HG02610 (cell line): ENCODE measurements at regions not wholly inside any gene's neighbourhood (a gene's known extent, or its start where the extent isn't known, plus 50 kb on each side); places are given as distances from the start of the nearest gene placed in this dataset.

Experiments used
- ATAC-seq: cut with Tn5 transposase; IDR thresholded peaks from one replicate; pipeline ENCODE4 v1.9.1; 2021; ENCODE audit warnings: mild to moderate bottlenecking, moderate library complexity; ENCODE audit not compliant: unreplicated experiment

DNA sequence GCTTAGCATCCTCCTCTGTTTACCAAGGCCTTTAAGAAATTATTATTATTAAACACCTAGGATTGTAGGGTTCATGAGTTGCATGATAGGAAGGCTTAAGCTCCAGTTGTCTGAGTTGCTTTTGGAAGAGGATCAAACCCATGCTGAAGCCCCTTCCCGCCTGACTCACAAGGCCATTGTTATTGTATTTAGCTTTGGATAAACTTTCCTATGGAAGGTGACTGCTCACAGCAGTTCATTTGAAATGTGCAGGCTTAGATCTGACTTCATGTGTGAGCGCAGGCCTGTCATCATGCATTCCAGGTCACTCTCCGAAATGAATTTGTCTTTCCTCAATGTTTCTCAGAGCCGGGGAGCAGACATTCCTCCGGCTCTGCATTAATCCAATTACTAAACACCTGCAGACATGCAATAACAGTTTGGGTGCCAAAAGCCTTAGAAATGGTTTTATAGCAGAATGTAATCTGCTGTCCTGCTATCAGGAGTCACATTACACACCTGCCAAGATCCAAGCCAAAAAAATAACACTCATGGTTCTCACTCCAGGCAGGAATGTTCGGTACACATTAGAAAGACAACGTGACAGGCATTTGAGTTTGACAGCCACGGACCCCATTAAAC is 119.9 kb downstream of the OSR1 start:
- no peak for ATAC-seq

DNA sequence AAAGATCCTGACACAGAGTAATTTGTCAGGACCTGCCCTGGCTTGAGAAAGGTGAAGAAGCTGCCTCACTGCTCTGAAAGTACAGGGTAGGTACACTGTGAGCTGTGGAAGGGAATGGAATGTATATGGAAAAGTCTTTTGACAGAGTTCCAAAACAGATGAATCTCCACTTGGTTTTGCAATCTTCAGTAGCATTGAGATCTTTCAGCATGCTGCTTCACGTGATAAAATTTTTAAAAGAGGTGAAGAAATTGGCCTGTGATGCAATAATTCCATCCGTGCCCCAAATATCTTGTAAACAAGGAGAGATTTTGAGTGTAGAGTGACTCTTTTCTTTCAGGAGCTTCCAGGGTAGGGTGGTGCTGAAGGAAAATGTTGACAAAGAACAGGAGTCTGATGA is 123.1 kb downstream of the OSR1 start:
- ATAC-seq = no peak

DNA sequence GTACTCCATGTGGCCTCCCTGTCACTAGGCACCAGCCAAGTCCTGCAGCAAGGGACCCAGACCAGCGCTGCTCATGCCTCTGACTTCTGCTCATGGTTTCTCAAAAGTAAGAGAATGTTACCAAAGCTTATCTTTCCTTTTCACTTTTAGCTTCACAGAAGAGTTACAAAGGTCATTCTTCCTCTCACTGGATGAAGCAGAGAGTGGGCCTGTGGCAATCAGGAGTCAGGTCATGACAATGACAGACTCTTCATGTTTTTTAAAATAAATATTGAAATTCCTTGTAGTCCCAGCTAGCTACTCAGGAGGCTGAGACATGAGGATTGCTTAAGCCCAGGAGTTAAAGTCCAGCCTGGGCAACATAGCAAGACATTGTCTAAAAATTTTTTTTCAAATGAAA is 126.1 kb downstream of the OSR1 start:
- no peak for ATAC-seq

DNA sequence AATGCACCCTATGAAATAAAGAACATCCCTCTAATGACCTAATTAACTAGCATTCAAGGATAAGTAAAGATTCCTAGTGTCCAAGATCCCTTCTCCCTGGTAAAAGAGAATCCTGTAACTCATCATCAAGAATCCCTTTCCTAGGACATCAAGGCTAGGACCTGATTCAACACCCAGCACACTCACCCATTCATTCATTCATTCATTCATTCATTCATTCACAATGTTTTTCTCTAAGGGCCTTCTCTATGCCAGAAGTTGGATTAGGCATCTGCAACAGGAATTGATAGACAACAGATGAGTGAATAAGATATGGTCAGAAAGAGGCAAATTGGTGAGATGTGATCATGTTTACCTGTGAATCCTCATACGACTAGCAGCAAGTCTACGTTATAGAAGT is 126.8 kb downstream of the OSR1 start:
- no peak for ATAC-seq

DNA sequence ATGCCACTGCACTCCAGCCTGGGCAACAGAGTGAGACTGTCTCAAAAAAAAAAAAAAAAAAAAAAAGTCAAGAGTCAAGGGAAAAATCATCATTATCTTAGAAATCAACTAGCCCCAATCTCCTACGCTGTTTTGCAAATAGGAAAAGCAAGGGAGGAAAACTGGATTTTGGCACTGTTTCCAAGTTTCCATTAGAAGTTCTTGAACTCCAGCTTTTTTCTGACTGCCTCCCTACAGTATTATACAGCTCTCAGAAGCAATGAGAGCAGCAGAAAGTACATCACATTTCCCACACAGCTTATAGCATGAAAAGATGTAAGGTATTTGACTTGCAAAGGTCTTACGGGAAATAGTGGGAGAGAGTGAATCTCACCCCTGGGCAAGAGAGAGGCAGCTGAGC is 127.8 kb downstream of the OSR1 start:
- ATAC-seq = no peak

DNA sequence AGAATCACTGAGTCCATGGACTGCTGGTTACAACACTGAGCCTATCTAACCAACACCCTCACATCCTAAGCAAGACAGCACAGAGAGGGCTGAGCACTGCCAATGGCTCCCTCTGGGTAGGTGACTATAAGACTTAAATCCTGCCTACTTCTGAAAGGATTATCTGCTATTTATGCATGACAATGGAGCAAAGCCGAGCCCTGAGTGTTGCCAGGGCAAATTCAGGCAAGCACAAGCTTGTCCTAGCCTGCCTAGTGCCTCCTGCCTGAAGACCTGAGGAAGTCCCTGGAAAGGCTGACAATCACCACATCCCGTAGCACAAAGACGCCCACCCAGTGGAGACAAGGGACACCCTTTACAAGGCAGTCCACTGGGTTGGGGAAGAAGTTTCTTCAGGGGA is 129.7 kb downstream of the OSR1 start:
- ATAC-seq = no peak

DNA sequence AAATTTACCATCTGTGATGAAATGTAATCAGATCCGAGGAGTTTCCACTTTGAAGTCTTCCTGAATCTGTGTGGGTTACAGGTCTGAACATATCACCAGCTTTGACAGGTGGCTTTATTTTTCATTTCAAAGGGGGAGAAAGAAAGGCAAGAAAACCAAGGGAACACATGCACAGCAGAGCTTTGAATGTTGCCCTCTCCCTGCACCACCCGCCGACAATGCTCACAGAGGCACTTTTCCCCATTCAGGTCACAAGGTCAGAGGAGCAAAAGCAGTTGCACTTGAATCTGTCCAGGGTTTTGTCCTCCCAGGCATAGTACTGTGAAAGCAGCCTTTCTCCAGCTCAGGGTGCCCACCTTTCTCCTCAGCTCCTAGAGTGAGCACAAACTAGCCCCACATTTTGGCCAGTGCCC is 130.2 kb downstream of the OSR1 start:
- ATAC-seq = no peak

DNA sequence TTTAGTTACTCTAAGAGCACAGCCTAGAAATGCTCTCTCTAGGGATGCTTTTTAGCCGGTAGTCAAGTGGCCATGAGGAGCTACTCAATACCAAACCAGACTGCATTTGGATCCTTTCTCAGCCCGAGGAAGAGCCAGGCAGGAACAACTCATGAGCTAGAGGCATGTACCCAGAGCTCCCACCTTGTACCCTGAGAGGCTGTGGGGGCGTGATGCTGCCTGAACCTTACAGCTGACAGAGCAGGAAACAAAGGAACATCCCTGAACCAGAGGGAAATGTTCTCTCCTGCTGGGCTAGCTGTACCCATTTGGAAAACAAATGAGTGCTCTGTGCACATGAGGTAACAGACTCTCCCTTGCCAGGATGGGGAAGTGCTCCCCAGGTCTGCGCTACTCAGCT is 131.6 kb downstream of the OSR1 start:
- no peak for ATAC-seq

DNA sequence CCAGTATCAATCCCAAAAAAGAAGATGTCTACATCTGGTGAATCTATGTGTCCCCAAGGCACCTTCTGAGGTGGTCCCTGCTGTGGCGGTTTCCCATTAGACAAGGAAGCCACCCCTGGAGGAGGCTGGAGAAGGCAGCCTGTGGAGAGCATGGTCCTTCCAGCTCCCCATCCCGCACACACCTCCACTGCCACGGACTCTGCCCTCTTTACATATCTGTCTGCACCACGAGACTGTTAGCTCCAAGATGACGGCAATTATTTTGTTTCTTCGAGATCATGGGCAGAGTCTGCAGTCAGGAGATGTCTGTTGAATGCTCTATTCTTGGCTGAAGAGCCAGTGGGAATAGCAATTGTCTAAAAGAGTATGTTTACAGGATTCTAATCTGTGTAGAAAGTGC is 132.0 kb downstream of the OSR1 start:
- ATAC-seq = no peak

DNA sequence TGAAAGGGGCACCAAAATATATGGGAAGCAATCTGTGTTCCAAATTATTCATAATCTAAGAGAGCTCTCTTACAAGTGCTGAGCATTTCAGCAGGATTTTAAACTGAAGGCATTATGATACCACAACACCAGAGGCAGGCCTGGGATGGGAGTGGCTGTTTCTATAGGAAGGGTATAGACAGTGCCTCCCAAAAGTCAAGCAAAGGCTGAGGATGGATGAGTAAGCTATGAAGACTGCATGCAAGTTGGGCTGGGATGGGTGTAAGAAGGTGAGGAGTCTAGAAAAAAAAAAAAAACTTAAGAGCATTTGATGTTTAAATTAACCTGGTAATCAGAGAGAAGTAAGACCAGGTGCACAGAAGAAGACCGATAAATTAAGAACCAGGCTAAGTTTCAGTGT is 132.5 kb downstream of the OSR1 start:
- ATAC-seq = no peak

DNA sequence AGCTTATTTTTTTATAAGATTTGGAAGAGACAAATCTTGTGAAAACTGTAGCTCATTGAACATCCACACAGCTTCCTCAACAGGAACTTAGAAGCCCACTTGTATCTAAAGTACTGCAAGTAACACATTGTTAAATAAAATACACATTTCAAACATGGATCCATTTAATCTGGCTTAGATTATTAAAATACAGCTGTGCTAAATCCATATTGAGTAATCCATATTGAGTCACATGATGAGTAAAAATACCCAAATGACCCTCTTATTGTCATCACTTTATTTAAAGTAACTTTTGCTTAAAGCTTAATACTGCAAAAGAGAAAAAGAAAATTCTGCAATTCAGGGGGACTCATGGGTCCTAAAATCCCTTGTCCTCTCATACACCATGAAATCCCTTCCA is 133.3 kb downstream of the OSR1 start:
- ATAC-seq = no peak

DNA sequence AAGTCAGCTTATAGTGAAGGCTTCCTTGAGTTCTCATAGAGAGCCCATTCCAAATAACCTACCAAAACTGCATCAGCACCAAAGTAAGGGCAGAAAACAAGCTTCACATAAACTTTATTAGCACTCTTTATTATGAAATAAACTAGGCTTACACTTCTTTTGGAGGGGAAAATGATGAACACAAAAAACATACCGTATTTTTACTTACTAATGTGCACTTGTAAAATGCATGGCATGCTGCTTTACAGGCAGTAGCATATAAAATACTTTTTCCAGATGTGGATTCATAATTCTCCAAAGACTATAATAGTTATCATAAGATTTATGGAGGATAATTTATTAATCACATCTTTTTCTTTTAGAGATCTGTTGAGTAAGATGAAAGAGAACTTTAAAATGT is 133.9 kb downstream of the OSR1 start:
- ATAC-seq = no peak

DNA sequence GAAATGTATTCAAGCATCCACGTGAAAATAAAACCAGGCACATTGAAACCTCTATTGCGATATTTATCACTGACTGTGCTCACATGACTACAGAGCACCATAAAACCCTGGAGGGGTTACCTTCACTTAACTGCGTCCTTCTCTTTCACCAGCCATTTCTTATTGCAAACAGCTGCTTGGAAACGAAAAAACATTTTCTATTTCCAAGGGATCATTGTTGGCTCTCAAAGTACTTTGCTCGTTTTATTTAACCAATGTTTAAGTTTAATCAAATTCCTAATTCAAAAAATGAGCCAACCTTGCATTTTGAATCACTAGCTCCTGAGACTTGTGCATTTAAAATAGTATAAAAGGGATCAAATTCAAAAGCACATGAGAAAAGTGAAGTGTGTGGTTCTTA is 134.4 kb downstream of the OSR1 start:
- no peak for ATAC-seq

DNA sequence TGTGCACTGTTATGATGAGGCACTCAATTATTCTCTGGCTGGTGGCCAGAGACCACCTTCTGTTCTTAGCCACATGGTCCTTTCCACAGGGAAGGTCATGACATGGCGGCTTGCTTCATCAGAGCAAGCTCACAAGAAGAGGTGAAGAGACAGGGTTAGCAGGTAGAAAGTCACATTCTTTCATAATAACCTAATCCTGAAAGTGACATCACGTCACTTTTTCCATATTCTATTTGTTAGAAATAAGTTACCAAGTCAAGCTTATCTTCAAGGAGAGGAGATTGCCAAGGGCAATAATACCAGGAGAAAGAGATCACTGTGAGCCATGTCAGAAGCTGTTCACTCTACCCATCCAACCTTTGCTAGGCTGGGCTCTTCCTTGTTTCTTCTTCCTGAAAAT is 139.4 kb downstream of the OSR1 start:
- no peak for ATAC-seq

DNA sequence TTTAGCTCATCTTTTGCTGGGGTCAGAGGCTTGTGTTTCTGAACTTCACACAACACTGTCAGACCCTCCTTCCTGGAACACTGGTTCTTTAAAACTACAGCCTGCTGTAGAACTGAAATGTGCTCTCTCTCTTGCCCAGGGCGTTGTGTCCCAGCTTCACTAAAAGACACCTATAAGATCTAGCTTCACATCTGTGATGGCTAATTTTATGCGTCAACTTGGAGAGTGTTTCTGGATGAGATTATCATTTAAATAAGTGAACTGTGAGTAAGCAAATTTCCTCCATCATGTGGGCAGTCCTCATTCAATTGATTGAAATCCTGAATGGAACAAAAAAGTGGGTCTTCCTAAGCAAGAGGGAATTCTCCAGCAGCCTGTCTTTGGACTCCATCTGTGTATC is 140.3 kb downstream of the OSR1 start:
- no peak for ATAC-seq

DNA sequence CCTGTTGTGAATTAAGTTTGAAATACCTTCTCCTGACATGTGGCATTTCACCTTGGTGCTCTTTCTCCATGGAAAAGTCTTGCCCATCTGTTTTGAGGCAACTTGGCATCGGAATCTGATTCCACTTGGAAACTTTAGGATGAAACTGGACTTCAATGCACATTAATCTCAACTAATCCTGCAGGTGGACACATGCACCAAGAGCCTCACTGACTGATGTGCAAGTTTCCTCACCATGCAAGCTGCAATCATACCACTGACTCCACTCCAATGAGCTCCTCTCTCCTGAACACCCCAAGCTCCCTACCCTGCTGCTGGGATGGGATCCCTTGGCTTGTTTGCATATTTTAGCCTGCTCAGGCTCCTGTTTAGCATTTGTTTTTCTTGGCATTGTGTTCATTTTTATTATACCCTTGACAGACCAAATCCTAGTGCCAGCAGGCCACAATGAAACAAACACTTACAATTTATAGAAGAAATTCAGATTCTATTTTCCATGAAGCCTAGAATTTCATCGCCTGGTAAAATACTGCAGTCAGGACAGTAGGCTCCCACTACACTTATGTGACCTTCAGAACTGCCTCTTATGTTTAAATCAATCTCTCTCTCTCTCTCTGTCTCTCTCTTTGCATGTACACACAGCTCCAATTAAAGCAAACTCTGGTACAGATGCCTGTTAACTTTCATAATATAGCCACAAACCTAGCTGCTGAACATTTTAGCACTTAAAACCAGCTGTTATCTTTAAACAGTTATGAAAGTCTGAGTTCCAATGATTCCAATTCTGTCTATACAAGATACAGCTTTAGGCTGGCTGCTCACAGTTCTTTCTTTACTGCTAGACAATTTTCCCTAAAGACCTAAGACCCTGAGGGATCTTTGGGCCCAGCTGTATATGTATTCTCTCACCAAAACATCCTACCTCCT is 141.5 kb downstream of the OSR1 start:
- no peak for ATAC-seq

DNA sequence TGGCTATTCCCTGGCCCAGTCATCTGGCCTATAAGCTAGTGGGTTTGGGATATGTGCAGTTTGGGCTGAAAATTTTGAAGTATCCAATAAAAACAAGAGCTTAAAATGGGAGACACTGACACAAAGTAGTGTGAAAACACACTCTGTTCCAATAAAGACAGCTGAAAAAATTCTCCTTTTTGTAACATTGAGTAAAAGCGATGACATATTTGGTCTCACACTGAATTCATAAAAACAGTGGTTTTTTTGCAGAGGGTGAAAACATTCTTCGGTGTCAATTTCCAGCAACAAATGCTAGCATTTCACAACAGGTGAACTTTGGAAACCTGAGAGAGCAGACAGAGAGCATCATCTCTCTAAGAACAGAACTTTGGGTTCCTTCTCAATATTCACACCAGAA is 142.2 kb downstream of the OSR1 start:
- ATAC-seq = no peak

DNA sequence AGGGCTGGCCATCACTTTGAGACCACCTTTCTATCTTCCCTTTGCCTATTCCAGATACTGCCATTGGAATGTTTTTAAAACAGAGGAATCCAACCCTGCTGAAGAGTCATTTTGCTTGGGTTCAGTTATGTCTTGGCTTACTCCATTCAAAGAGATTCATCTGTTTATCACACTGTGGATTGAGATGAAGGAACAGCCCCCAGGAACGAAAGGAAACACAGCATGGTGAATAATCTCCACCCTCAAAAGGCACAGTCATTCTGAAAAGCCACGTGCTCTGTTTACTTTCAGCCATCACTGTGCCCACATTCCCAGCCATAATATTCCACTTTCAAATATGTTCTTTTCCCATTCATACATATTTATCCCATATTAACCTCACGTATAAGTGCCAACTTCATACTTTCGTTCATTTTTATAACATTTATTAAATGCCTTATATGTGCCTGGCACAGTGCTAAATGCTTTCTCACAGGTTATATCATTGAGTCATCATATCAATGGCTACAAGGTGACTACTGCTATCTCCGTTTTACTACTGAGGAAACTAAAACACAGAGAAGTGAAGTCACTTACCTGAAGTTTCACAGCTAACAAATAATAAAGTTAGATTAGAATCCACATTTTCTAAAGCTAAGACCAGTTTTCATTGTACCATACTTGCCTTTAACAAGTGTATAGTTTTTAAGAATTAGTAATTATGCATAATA is 143.6 kb downstream of the OSR1 start:
- ATAC-seq = no peak

DNA sequence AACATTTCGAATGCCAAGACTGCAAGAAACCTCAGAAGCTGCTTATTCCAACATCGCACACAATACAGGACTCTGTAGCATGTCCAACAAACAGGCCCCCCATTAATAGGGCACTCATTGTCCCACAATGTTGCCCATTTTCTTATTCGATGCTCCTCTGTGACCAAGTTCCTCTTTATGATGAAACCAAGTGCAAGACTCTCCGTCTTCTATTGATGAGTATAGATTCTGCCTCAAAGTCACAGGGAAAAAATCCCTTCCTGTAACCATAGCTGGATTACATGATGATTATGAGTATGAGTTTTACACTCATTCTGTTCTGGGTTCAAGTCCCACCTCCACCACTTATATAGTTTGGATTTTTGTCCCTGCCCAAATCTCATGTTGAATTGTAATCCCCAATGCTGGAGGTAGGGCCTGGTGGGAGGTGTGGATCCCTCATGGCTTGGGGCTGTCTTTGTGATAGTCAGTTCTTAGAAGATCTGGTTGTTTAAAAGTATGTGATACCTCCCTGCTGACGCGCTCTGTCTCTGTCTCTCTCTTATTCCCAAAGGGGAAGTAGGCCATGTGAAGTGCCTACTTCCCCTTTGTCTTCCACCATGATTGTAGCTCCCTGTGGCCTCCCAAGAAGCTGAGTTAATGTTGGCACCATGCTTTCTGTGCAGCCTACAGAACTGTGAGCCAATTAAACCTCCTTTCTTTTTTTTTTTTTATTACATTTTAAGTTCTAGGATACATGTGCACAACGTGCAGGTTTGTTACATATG is 148.7 kb downstream of the OSR1 start:
- no peak for ATAC-seq

DNA sequence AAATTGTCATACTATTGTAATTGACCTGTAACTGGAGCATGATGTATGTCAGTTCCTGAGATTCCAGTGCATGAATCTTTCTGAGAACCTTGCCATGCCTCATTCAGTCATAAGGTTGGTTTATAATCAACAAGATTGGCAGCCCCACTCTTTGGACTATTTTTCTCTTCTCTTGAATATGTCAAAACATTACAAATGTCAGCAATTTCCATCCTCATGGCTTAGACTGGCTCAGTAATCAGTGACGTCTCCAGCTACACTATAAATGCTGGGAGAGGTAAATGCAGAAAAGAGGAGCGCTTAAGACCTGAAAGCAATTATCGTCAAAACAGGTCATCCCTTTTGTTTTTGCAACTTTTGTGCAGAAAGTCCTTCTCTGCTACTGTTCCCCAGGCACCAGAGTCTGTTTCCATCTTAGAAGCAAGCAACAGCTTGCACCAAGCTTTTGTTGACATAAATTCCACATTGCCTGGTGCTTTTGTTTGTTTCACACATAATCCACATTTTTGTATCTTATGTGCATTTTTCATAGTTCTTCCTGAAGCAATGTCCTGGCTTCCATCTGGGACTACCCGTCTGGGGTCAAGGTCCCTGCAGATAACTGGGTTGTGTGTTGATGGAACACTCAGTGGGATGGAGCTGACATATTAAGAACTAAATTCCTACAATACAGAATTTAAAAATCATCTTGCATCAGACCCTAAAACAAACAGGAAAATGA is 149.8 kb downstream of the OSR1 start:
- no peak for ATAC-seq

DNA sequence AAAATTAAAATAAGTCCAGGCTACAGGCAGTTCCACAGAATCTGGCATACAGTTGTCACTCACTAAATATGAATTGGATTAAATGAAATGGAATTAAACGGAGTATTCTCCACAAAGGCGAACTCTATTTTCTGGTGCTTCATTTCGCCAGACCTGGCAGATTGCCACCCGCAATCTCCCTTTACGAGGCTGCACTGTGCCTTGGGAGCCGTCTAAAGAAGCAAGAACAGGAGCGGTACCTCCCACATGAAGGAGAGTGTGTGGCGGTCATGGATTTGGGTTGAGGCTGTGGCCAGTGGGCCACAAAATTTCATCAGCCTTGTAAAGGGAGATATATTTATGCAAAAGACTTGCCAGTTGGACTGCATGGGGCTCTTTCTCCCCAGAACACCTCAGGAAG is 151.0 kb downstream of the OSR1 start:
- ATAC-seq = no peak
